HG02840 (cell line): ENCODE measurements at regions not wholly inside any gene's neighbourhood (a gene's known extent, or its start where the extent isn't known, plus 50 kb on each side); places are given as distances from the start of the nearest gene placed in this dataset.

Experiments
- ATAC-seq: cut with Tn5 transposase; IDR thresholded peaks from one replicate; pipeline ENCODE4 v1.9.1; 2021; ENCODE audit warnings: mild to moderate bottlenecking, moderate library complexity, moderate number of reproducible peaks; ENCODE audit not compliant: unreplicated experiment, low FRiP score

- no peak for ATAC-seq
Measured at GRCh38 chr9:103997856-103998370, 96.2 kb upstream of the SMC2 start.

- ATAC-seq, result no peak
Measured at GRCh38 chr9:103999375-104000062, 94.6 kb upstream of the SMC2 start.

- no peak for ATAC-seq
Measured at GRCh38 chr9:104009826-104010225, 84.3 kb upstream of the SMC2 start.

GRCh38 chr9:104022083-104022482 is 72.0 kb upstream of the SMC2 start:
- ATAC-seq, result no peak

- no peak for ATAC-seq
Measured at GRCh38 chr9:104025104-104025503, 69.0 kb upstream of the SMC2 start.

- ATAC-seq, result no peak
Measured at GRCh38 chr9:104025945-104026344, 68.2 kb upstream of the SMC2 start.

GRCh38 chr9:104027295-104027694 is 66.8 kb upstream of the SMC2 start:
- ATAC-seq, result no peak

- no peak for ATAC-seq
Measured at GRCh38 chr9:104028827-104029226, 65.3 kb upstream of the SMC2 start.
